A549 (cell line): ENCODE measurements at regions not wholly inside any gene's neighbourhood (a gene's known extent, or its start where the extent isn't known, plus 50 kb on each side); places are given as distances from the start of the nearest gene placed in this dataset.

ENCODE experiments used
- ATAC-seq, 2 experiments: fragments of 200-7000 bp in 1 of 2; fragments of >200 bp in 1 of 2; cut with Nextera tagmentation in 1 of 2; cut with Tn5 transposase in 1 of 2; 3 replicates each; pipeline versions ENCODE4 v1.8.0 to v1.9.1; 2018 to 2020; ENCODE audit warnings: mild to moderate bottlenecking in 1 of 2, moderate library complexity in 1 of 2
- CTCF ChIA-PET: fragments of 300-600 bp; sonication (Branson Sonifier 250); formaldehyde crosslinking; extraction: SDS; loops from one replicate; lab custom pipeline; 2021; ENCODE audit warnings: antibody characterized with exemption, inconsistent platforms; lab: Yijun Ruan, JAX
- POLR2A ChIA-PET: fragments of 350-600 bp; formaldehyde crosslinking; extraction: SDS; loops from one replicate; lab custom pipeline; 2021; ENCODE audit warnings: antibody characterized with exemption, inconsistent platforms; lab: Yijun Ruan, JAX
- DNase-seq, 2 experiments: peaks; one replicate each; pipeline versions ENCODE4 v3.0.0 to v3.0.0-alpha.2; 2011 to 2016; ENCODE audit warnings: low read depth in 1 of 2, low spot score in 1 of 2
- FAIRE-seq: peaks from 2 replicates; lab custom pipeline; 2011; peaks lifted over from hg19 to GRCh38; lab: Jason Lieb, UNC
- H3K27ac ChIP-seq, 2 experiments: fragments of >200 bp; sonication (Bioruptor Twin); formaldehyde crosslinking; 3 replicates each; pipeline ENCODE4 v1.5.1; 2016 to 2017
- H3K4me1 ChIP-seq: fragments of >200 bp; sonication (Bioruptor Twin); formaldehyde crosslinking; 3 replicates; pipeline ENCODE4 v1.6.1; 2016
- H3K4me2 ChIP-seq: fragments of >200 bp; sonication (Bioruptor Twin); formaldehyde crosslinking; 3 replicates; pipeline ENCODE4 v1.6.1; 2016
- H3K4me3 ChIP-seq: fragments of >200 bp; sonication (Bioruptor Twin); formaldehyde crosslinking; 3 replicates; pipeline ENCODE4 v1.5.1; 2016
- H3K9me3 ChIP-seq: fragments of >200 bp; sonication (Bioruptor Twin); formaldehyde crosslinking; 3 replicates; pipeline ENCODE4 v1.6.1; 2016
- ATOH8 ChIP-seq: fragments of 250-450 bp; sonication (Bioruptor Pico); IDR thresholded peaks from 2 replicates; pipeline ENCODE4 v1.5.0; 2020; ENCODE audit warnings: low read depth, mild to moderate bottlenecking, moderate library complexity
- BHLHE40 ChIP-seq: IDR thresholded peaks from 2 replicates; pipeline ENCODE4 v1.6.1; 2012; ENCODE audit warnings: low read depth, low read length, inconsistent platforms
- CBX2 ChIP-seq: fragments of 200-600 bp; sonication (generic); IDR thresholded peaks from 2 replicates; pipeline ENCODE4 v1.6.1; 2016; ENCODE audit warnings: low read depth, mild to moderate bottlenecking, borderline replicate concordance
- CHD2 ChIP-seq: fragments of 150-350 bp; IDR thresholded peaks from 2 replicates; pipeline ENCODE4 v1.6.1; 2014; ENCODE audit warnings: low read length; ENCODE audit not compliant: partially characterized antibody
- E2F6 ChIP-seq: IDR thresholded peaks from 2 replicates; pipeline ENCODE4 v1.6.1; 2012; ENCODE audit warnings: low read depth, borderline replicate concordance
- FOSB ChIP-seq: fragments of 250-450 bp; sonication (Bioruptor Pico); IDR thresholded peaks from 2 replicates; pipeline ENCODE4 v1.5.0; 2020; ENCODE audit warnings: mild to moderate bottlenecking, moderate library complexity
- FOXS1 ChIP-seq: fragments of 250-450 bp; sonication (Bioruptor Pico); IDR thresholded peaks from 2 replicates; pipeline ENCODE4 v1.5.0; 2020; ENCODE audit warnings: mild to moderate bottlenecking, moderate library complexity
- HDAC2 ChIP-seq: fragments of 200-600 bp; sonication (generic); IDR thresholded peaks from 2 replicates; pipeline ENCODE4 v1.6.1; 2016
- HMGXB4 ChIP-seq: fragments of 250-450 bp; sonication (Bioruptor Pico); IDR thresholded peaks from 2 replicates; pipeline ENCODE4 v1.5.0; 2021; ENCODE audit warnings: mild to moderate bottlenecking, moderate library complexity, borderline replicate concordance
- HOXA7 ChIP-seq: fragments of 250-450 bp; sonication (Bioruptor Pico); IDR thresholded peaks from 2 replicates; pipeline ENCODE4 v1.5.0; 2020; ENCODE audit warnings: mild to moderate bottlenecking, moderate library complexity
- HOXB5 ChIP-seq: fragments of 250-450 bp; sonication (Bioruptor Pico); IDR thresholded peaks from 2 replicates; pipeline ENCODE4 v1.5.0; 2020; ENCODE audit warnings: mild to moderate bottlenecking, moderate library complexity
- KDM5A ChIP-seq: fragments of 200-600 bp; sonication (generic); IDR thresholded peaks from 2 replicates; pipeline ENCODE4 v1.6.1; 2016; ENCODE audit warnings: antibody characterized with exemption, mild to moderate bottlenecking
- MAX ChIP-seq: IDR thresholded peaks from 2 replicates; pipeline ENCODE4 v1.6.1; 2012
- NR3C1 ChIP-seq: fragments of >200 bp; sonication (Bioruptor Twin); formaldehyde crosslinking; IDR thresholded peaks from 3 replicates; pipeline ENCODE4 v1.6.1; 2017
- POLR2A ChIP-seq: IDR thresholded peaks from 2 replicates; pipeline ENCODE4 v1.6.1; 2012; ENCODE audit warnings: mild to moderate bottlenecking, low read length
- POLR2AphosphoS2 ChIP-seq: conservative IDR thresholded peaks from 2 replicates; pipeline ENCODE4 v1.6.1; 2012; ENCODE audit warnings: low read length, improper control_type of control experiment, inconsistent platforms
- RAD21 ChIP-seq, 2 experiments: fragments of >200 bp in 1 of 2; sonication (Bioruptor Twin) in 1 of 2; formaldehyde crosslinking in 1 of 2; IDR thresholded peaks in 1 of 2; conservative IDR thresholded peaks in 1 of 2; 2 replicates in 1 of 2; 3 replicates in 1 of 2; pipeline ENCODE4 v1.6.1; 2012 to 2018; ENCODE audit warnings: inconsistent platforms in 1 of 2
- TFCP2L1 ChIP-seq: fragments of 250-450 bp; sonication (Bioruptor Pico); IDR thresholded peaks from 2 replicates; pipeline ENCODE4 v1.5.0; 2021; ENCODE audit warnings: mild to moderate bottlenecking
- USF2 ChIP-seq: fragments of 450-650 bp; IDR thresholded peaks from 2 replicates; pipeline ENCODE4 v1.6.1; 2014; ENCODE audit warnings: antibody characterized with exemption
- ZFP36 ChIP-seq: fragments of 450-650 bp; IDR thresholded peaks from 2 replicates; pipeline ENCODE4 v1.6.1; 2014; ENCODE audit warnings: borderline replicate concordance; ENCODE audit not compliant: partially characterized antibody
- ZNF302 ChIP-seq: fragments of 250-450 bp; sonication (Bioruptor Pico); IDR thresholded peaks from 2 replicates; pipeline ENCODE4 v1.9.0; 2021; ENCODE audit warnings: inconsistent platforms, mild to moderate bottlenecking, moderate library complexity
- WGBS: methylation state at CpG from one replicate; pipeline ENCODE4 v1.1.6; 2017; ENCODE audit errors: missing lambda C conversion rate; 5-methylcytosine and 5-hydroxymethylcytosine counted together

GRCh38 chr13:38167164-38167822, 182.4 kb upstream of the UFM1 start:
- POLR2A ChIA-PET, result no interaction called here
- no peak overlapping the region for H3K4me2 ChIP-seq

GRCh38 chr13:38166116-38166515, 183.5 kb upstream of the UFM1 start:
- FAIRE-seq (no peak), DNase-seq (no peak), ATAC-seq (no peak)
- TF ChIP-seq E2F6 (no peak), HDAC2 (no peak), TFCP2L1 (CRISPR knock-in tag) (no peak), RAD21 (conservative IDR thresholded peaks at IDR 0.05 in 1 of 2, IDR thresholded peaks at IDR 0.05 in 1 of 2) (no peak), ZNF302 (CRISPR knock-in tag) (no peak), USF2 (no peak)
- CTCF ChIA-PET, result no interaction called here
- Histone ChIP-seq H3K4me2 (no peak overlapping the region), H3K4me1 (no peaks in the 10 kb centered on the region), H3K4me3 (no peak overlapping the region), H3K9me3 (no peaks in the 10 kb centered on the region), H3K27ac (no peak overlapping the region)
- 39% methylated on average over 2 of the region's 2 CpGs for WGBS
- POLR2A ChIA-PET, result no interaction called here

More at GRCh38 chr13:38167164-38167822, 182.4 kb upstream of the UFM1 start:
- no peak for DNase-seq
- Histone ChIP-seq H3K4me1 (no peaks in the 10 kb centered on the region), H3K9me3 (no peaks in the 10 kb centered on the region), H3K4me3 (no peak overlapping the region), H3K27ac (no peak overlapping the region)
- TF ChIP-seq POLR2AphosphoS2 (no peak), HOXA7 (CRISPR knock-in tag) (no peak), HOXB5 (no peak), BHLHE40 (no peak), POLR2A (no peak), E2F6 (no peak), ZFP36 (no peak), NR3C1 (no peak), FOXS1 (CRISPR knock-in tag) (no peak), HMGXB4 (CRISPR knock-in tag) (no peak), ATOH8 (CRISPR knock-in tag) (no peak), CBX2 (no peak), CHD2 (no peak), KDM5A (no peak), FOSB (CRISPR knock-in tag) (no peak), MAX (no peak), TFCP2L1 (CRISPR knock-in tag) (no peak)
- FAIRE-seq, result no peak
- no peak for ATAC-seq
- CTCF ChIA-PET, result no interaction called here
- 25% methylated on average over 1 of the region's 1 CpG for WGBS
